ENCODE measurements at regions not wholly inside any gene's neighbourhood (a gene's known extent, or its start where the extent isn't known, plus 50 kb on each side); places are given as distances from the start of the nearest gene placed in this dataset.

GRCh38 chr11:80010536-80010935 is 569.7 kb upstream of the TENM4 start (continued):
- TF ChIP-seq ZNF646 (CRISPR knock-in tag; IDR thresholded peaks at IDR 0.05) (no peak), ASH2L (IDR thresholded peaks at IDR 0.05; ENCODE audit: insufficient read length, low read depth, low read length) (no peak), ETV6 (CRISPR knock-in tag; conservative IDR thresholded peaks at IDR 0.05) (no peak), ZBTB2 (CRISPR knock-in tag; IDR thresholded peaks at IDR 0.05; ENCODE audit: low read depth) (no peak), ZNF225 (CRISPR knock-in tag; IDR thresholded peaks at IDR 0.05) (no peak), ZNF264 (CRISPR knock-in tag; IDR thresholded peaks at IDR 0.05) (no peak), RFX5 (IDR thresholded peaks at IDR 0.05; ENCODE audit: low read depth, low read length) (no peak)
- TF ChIP-seq, protein P1, sequence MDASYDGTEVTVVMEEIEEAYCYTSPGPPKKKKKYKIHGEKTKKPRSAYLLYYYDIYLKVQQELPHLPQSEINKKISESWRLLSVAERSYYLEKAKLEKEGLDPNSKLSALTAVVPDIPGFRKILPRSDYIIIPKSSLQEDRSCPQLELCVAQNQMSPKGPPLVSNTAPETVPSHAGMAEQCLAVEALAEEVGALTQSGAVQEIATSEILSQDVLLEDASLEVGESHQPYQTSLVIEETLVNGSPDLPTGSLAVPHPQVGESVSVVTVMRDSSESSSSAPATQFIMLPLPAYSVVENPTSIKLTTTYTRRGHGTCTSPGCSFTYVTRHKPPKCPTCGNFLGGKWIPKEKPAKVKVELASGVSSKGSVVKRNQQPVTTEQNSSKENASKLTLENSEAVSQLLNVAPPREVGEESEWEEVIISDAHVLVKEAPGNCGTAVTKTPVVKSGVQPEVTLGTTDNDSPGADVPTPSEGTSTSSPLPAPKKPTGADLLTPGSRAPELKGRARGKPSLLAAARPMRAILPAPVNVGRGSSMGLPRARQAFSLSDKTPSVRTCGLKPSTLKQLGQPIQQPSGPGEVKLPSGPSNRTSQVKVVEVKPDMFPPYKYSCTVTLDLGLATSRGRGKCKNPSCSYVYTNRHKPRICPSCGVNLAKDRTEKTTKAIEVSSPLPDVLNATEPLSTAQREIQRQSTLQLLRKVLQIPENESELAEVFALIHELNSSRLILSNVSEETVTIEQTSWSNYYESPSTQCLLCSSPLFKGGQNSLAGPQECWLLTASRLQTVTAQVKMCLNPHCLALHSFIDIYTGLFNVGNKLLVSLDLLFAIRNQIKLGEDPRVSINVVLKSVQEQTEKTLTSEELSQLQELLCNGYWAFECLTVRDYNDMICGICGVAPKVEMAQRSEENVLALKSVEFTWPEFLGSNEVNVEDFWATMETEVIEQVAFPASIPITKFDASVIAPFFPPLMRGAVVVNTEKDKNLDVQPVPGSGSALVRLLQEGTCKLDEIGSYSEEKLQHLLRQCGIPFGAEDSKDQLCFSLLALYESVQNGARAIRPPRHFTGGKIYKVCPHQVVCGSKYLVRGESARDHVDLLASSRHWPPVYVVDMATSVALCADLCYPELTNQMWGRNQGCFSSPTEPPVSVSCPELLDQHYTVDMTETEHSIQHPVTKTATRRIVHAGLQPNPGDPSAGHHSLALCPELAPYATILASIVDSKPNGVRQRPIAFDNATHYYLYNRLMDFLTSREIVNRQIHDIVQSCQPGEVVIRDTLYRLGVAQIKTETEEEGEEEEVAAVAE (CRISPR knock-in tag; IDR thresholded peaks at IDR 0.05; ENCODE audit: borderline replicate concordance) = no peak
- TF ChIP-seq, protein P2, sequence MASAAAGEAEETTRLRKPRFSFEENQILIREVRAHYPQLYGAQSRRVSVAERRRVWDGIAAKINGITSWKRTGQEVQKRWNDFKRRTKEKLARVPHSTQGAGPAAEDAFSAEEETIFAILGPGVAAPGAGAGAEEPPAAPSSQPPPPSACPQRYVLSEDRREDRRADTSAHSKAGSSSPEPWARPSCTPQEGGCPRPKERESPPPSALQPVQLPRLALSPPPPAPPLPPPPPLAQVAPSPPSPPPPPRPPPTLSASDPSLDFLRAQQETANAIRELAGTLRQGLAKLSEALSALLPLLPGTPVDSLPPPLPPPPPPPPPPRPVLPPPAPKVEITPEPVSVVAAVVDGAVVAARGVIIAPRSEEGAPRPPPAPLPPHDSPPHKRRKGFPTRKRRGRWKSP (CRISPR knock-in tag; IDR thresholded peaks at IDR 0.05) = no peak
